Keratinocyte (primary cell): ENCODE measurements at regions not wholly inside any gene's neighbourhood (a gene's known extent, or its start where the extent isn't known, plus 50 kb on each side); places are given as distances from the start of the nearest gene placed in this dataset.

Experiments
- DNase-seq: peaks from one replicate; pipeline ENCODE4 v3.0.0-alpha.2; 2011; ENCODE audit warnings: low read depth, missing footprints, low spot score
- FAIRE-seq: peaks from 2 replicates; lab custom pipeline; 2011; peaks lifted over from hg19 to GRCh38; lab: Jason Lieb, UNC
- H2AFZ ChIP-seq: 2 replicates; pipeline ENCODE4 v1.6.0; 2012; ENCODE audit warnings: low read length, control low read depth, inconsistent platforms; ENCODE audit not compliant: control insufficient read depth
- H3K27ac ChIP-seq: 2 replicates; pipeline ENCODE4 v1.5.1; 2011; ENCODE audit warnings: low read length; ENCODE audit not compliant: control insufficient read depth, insufficient read depth
- H3K27me3 ChIP-seq: 3 replicates; pipeline ENCODE4 v1.6.0; 2011; ENCODE audit warnings: low read length; ENCODE audit not compliant: control insufficient read depth, insufficient read depth; ENCODE audit errors: extremely low read depth
- H3K36me3 ChIP-seq, 2 experiments: 2 replicates in 1 of 2; 3 replicates in 1 of 2; pipeline ENCODE4 v1.5.1; 2011; ENCODE audit warnings: low read length in 2 of 2, mild to moderate bottlenecking in 1 of 2; ENCODE audit not compliant: control insufficient read depth in 2 of 2, insufficient read depth in 2 of 2; ENCODE audit errors: extremely low read depth in 1 of 2
- H3K4me1 ChIP-seq: 3 replicates; pipeline ENCODE4 v1.5.1; 2011; ENCODE audit warnings: low read length; ENCODE audit not compliant: control insufficient read depth, insufficient read depth; ENCODE audit errors: extremely low read depth
- H3K4me2 ChIP-seq: 3 replicates; pipeline ENCODE4 v1.6.0; 2011; ENCODE audit warnings: low read depth, low read length; ENCODE audit not compliant: control insufficient read depth, insufficient read depth; ENCODE audit errors: extremely low read depth
- H3K4me3 ChIP-seq, 3 experiments: fragments of 200-600 bp in 1 of 3; sonication (generic) in 1 of 3; 2 replicates in 2 of 3; 3 replicates in 1 of 3; pipeline ENCODE4 v1.5.1; 2011 to 2016; ENCODE audit warnings: low read length in 3 of 3, mild to moderate bottlenecking in 3 of 3, control low read depth in 2 of 3, inconsistent platforms in 1 of 3, low read depth in 1 of 3, mixed read lengths in 1 of 3, mixed run types in 1 of 3, moderate library complexity in 1 of 3; ENCODE audit not compliant: control insufficient read depth in 2 of 3, insufficient read depth in 2 of 3; ENCODE audit errors: extremely low read depth in 1 of 3
- H3K79me2 ChIP-seq: 2 replicates; pipeline ENCODE4 v1.6.0; 2012; ENCODE audit warnings: low read length; ENCODE audit not compliant: control insufficient read depth, insufficient read depth
- H3K9ac ChIP-seq: 3 replicates; pipeline ENCODE4 v1.6.0; 2011; ENCODE audit warnings: low read length; ENCODE audit not compliant: control insufficient read depth, insufficient read depth; ENCODE audit errors: extremely low read depth
- H3K9me1 ChIP-seq: 3 replicates; pipeline ENCODE4 v1.6.0; 2011; ENCODE audit warnings: low read length; ENCODE audit not compliant: control insufficient read depth, insufficient read depth; ENCODE audit errors: extremely low read depth
- H3K9me3 ChIP-seq: 2 replicates; pipeline ENCODE4 v1.5.1; 2012; ENCODE audit warnings: low read depth, low read length; ENCODE audit not compliant: control insufficient read depth
- H4K20me1 ChIP-seq: 3 replicates; pipeline ENCODE4 v1.6.0; 2011; ENCODE audit warnings: low read length; ENCODE audit not compliant: control insufficient read depth, insufficient read depth; ENCODE audit errors: extremely low read depth
- CTCF ChIP-seq, 3 experiments: IDR thresholded peaks in 1 of 3; conservative IDR thresholded peaks in 1 of 3; optimal IDR thresholded peaks in 1 of 3; 2 replicates in 2 of 3; 3 replicates in 1 of 3; pipeline versions ENCODE3 to v1.5.1; 2011; ENCODE audit warnings: low read length in 3 of 3, mild to moderate bottlenecking in 3 of 3, moderate library complexity in 2 of 3, control low read depth in 1 of 3, inconsistent platforms in 1 of 3; ENCODE audit not compliant: insufficient read depth in 2 of 3; ENCODE audit errors: extremely low read depth in 1 of 3
- EZH2 ChIP-seq: IDR thresholded peaks from one replicate; pipeline ENCODE4 v1.6.1; 2012; ENCODE audit warnings: inconsistent platforms, mild to moderate bottlenecking, low read length, moderate library complexity
- dilution Hi-C: fragments of 300-500 bp; cut with MboI; formaldehyde crosslinking; loops from one replicate; pipeline ENCODE4 v1.7.0; 2020; ENCODE audit warnings: low sequenced_read_pairs; ENCODE audit not compliant: extremely low pct_ligation_motif_present

- H3K4me2 ChIP-seq: no peak overlapping the region
- TF ChIP-seq CTCF (optimal IDR thresholded peaks at IDR 0.05 in 1 of 3, IDR thresholded peaks at IDR 0.05 in 1 of 3, conservative IDR thresholded peaks at IDR 0.05 in 1 of 3; ENCODE audit: extremely low read depth in 1 of 3, insufficient read depth in 2 of 3, low read length in 3 of 3) (no peak), EZH2 (no peak)
- no peaks in the 10 kb centered on the region for H3K4me1 ChIP-seq
- H3K27ac ChIP-seq: no peak overlapping the region
- H2AFZ ChIP-seq: no peak overlapping the region
- H3K36me3 ChIP-seq: no peaks in the 10 kb centered on the region
- DNase-seq (no peak), FAIRE-seq (no peak)
- no peaks in the 10 kb centered on the region for H3K9me1 ChIP-seq
- H3K79me2 ChIP-seq: no peaks in the 10 kb centered on the region
- H3K27me3 ChIP-seq: no peaks in the 10 kb centered on the region
- no peaks in the 10 kb centered on the region for H3K9me3 ChIP-seq
- dilution Hi-C loops: no loop called here
- no peaks in the 10 kb centered on the region for H4K20me1 ChIP-seq
- H3K4me3 ChIP-seq: no peak overlapping the region
- no peak overlapping the region for H3K9ac ChIP-seq
These were observed 1151.4 kb upstream of the PABPC4L start for GRCh38 chr4:135353008-135353407.

GRCh38 chr4:135344492-135344891 is 1142.9 kb upstream of the PABPC4L start:
- TF ChIP-seq EZH2 (no peak), CTCF (optimal IDR thresholded peaks at IDR 0.05 in 1 of 3, IDR thresholded peaks at IDR 0.05 in 1 of 3, conservative IDR thresholded peaks at IDR 0.05 in 1 of 3; ENCODE audit: extremely low read depth in 1 of 3, insufficient read depth in 2 of 3, low read length in 3 of 3) (no peak)
- no peak overlapping the region for H2AFZ ChIP-seq
- no peak for FAIRE-seq

More at GRCh38 chr4:135344492-135344891, 1142.9 kb upstream of the PABPC4L start:
- Histone ChIP-seq H3K79me2 (no peaks in the 10 kb centered on the region), H3K27me3 (no peaks in the 10 kb centered on the region), H3K9ac (no peak overlapping the region), H3K9me1 (no peaks in the 10 kb centered on the region), H3K4me1 (no peaks in the 10 kb centered on the region), H3K4me2 (no peak overlapping the region), H3K27ac (no peak overlapping the region), H3K9me3 (peaks cover 10% of the 10 kb centered on the region), H3K36me3 (no peaks in the 10 kb centered on the region), H4K20me1 (no peaks in the 10 kb centered on the region), H3K4me3 (no peak overlapping the region)
- dilution Hi-C loops: no loop called here
- no peak for DNase-seq
